ENCODE measurements at regions not wholly inside any gene's neighbourhood (a gene's known extent, or its start where the extent isn't known, plus 50 kb on each side); places are given as distances from the start of the nearest gene placed in this dataset.

DNA sequence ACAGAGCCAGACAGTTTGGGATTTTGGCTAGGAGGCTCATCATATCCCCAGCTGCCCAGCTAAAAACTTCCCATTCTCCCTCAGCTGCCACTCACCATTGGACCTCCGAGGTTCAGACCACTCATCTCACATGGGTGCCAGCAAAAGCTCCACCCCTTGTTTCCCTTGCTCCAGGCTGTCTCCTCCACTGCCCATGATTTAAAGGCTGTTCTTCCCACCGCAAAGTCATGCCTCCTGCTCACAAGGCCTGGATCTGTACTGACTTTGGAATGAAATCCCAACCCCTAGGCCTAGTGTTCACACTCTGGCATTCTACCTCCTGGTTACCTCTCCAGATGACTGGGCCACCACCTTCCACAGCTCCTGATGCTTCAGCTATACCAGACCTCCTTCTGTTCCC is 142.2 kb upstream of the EOLA2 start:
- TF ChIP-seq, protein P1, sequence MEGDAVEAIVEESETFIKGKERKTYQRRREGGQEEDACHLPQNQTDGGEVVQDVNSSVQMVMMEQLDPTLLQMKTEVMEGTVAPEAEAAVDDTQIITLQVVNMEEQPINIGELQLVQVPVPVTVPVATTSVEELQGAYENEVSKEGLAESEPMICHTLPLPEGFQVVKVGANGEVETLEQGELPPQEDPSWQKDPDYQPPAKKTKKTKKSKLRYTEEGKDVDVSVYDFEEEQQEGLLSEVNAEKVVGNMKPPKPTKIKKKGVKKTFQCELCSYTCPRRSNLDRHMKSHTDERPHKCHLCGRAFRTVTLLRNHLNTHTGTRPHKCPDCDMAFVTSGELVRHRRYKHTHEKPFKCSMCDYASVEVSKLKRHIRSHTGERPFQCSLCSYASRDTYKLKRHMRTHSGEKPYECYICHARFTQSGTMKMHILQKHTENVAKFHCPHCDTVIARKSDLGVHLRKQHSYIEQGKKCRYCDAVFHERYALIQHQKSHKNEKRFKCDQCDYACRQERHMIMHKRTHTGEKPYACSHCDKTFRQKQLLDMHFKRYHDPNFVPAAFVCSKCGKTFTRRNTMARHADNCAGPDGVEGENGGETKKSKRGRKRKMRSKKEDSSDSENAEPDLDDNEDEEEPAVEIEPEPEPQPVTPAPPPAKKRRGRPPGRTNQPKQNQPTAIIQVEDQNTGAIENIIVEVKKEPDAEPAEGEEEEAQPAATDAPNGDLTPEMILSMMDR (IDR thresholded peaks at IDR 0.05): no peak
- TF ChIP-seq POLR2AphosphoS5 (IDR thresholded peaks at IDR 0.05): no peak
